ENCODE measurements at regions not wholly inside any gene's neighbourhood (a gene's known extent, or its start where the extent isn't known, plus 50 kb on each side); places are given as distances from the start of the nearest gene placed in this dataset.

DNA sequence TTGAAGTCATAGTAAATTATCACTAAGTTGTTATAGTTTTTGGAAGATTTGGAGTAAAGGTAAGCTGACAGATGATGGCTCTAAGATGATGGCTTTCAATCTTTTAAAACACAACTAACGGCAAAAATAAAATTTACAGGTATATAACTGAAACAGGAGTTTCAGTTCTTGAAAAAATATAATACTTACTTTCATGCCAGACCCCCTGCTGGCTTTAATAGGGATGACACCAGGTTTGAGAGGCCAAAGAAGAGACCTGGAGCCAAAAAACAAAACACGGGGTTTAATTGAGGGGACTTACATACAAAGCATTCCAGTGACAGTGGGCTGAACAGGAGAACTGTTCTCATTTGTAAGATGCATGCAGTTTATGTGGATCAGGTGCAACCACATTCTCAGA lies 301.7 kb upstream of the PCSK5 start:
- no peak for TF ChIP-seq YY1 (tag by site-specific recombination; IDR thresholded peaks at IDR 0.05)
- no peak for TF ChIP-seq ZNF830 (tag by site-specific recombination; IDR thresholded peaks at IDR 0.05; ENCODE audit: low read depth)
- no peak for TF ChIP-seq ZFP41 (tag by site-specific recombination; IDR thresholded peaks at IDR 0.05; ENCODE audit: borderline replicate concordance)
- TF ChIP-seq ZNF510 (tag by site-specific recombination; IDR thresholded peaks at IDR 0.05; ENCODE audit: insufficient replicate concordance) = no peak
- TF ChIP-seq ZNF302 (tag by site-specific recombination; IDR thresholded peaks at IDR 0.05; ENCODE audit: low read depth) = no peak
- TF ChIP-seq, protein P1, sequence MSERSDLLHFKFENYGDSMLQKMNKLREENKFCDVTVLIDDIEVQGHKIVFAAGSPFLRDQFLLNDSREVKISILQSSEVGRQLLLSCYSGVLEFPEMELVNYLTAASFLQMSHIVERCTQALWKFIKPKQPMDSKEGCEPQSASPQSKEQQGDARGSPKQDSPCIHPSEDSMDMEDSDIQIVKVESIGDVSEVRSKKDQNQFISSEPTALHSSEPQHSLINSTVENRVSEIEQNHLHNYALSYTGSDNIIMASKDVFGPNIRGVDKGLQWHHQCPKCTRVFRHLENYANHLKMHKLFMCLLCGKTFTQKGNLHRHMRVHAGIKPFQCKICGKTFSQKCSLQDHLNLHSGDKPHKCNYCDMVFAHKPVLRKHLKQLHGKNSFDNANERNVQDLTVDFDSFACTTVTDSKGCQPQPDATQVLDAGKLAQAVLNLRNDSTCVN (tag by site-specific recombination; optimal IDR thresholded peaks at IDR 0.05) = no peak
- TF ChIP-seq, protein P2, sequence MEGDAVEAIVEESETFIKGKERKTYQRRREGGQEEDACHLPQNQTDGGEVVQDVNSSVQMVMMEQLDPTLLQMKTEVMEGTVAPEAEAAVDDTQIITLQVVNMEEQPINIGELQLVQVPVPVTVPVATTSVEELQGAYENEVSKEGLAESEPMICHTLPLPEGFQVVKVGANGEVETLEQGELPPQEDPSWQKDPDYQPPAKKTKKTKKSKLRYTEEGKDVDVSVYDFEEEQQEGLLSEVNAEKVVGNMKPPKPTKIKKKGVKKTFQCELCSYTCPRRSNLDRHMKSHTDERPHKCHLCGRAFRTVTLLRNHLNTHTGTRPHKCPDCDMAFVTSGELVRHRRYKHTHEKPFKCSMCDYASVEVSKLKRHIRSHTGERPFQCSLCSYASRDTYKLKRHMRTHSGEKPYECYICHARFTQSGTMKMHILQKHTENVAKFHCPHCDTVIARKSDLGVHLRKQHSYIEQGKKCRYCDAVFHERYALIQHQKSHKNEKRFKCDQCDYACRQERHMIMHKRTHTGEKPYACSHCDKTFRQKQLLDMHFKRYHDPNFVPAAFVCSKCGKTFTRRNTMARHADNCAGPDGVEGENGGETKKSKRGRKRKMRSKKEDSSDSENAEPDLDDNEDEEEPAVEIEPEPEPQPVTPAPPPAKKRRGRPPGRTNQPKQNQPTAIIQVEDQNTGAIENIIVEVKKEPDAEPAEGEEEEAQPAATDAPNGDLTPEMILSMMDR (tag by site-specific recombination; IDR thresholded peaks at IDR 0.05) = no peak
- TF ChIP-seq ZFP69B (tag by site-specific recombination; IDR thresholded peaks at IDR 0.05) = no peak
- TF ChIP-seq ZNF169 (tag by site-specific recombination; IDR thresholded peaks at IDR 0.05) = no peak
- no peak for TF ChIP-seq ZNF792 (tag by site-specific recombination; IDR thresholded peaks at IDR 0.05)
- TF ChIP-seq, protein P3, sequence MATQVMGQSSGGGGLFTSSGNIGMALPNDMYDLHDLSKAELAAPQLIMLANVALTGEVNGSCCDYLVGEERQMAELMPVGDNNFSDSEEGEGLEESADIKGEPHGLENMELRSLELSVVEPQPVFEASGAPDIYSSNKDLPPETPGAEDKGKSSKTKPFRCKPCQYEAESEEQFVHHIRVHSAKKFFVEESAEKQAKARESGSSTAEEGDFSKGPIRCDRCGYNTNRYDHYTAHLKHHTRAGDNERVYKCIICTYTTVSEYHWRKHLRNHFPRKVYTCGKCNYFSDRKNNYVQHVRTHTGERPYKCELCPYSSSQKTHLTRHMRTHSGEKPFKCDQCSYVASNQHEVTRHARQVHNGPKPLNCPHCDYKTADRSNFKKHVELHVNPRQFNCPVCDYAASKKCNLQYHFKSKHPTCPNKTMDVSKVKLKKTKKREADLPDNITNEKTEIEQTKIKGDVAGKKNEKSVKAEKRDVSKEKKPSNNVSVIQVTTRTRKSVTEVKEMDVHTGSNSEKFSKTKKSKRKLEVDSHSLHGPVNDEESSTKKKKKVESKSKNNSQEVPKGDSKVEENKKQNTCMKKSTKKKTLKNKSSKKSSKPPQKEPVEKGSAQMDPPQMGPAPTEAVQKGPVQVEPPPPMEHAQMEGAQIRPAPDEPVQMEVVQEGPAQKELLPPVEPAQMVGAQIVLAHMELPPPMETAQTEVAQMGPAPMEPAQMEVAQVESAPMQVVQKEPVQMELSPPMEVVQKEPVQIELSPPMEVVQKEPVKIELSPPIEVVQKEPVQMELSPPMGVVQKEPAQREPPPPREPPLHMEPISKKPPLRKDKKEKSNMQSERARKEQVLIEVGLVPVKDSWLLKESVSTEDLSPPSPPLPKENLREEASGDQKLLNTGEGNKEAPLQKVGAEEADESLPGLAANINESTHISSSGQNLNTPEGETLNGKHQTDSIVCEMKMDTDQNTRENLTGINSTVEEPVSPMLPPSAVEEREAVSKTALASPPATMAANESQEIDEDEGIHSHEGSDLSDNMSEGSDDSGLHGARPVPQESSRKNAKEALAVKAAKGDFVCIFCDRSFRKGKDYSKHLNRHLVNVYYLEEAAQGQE (tag by site-specific recombination; IDR thresholded peaks at IDR 0.05) = no peak

All from HEK293 (cell line).